Vagina (tissue), 2 donors: ENCODE measurements at regions not wholly inside any gene's neighbourhood (a gene's known extent, or its start where the extent isn't known, plus 50 kb on each side); places are given as distances from the start of the nearest gene placed in this dataset.
A peak's percentile ranks its signal among the peaks of the same experiment; 100 is the strongest.

Experiments used
- DNase-seq, 2 donors: peaks; one replicate each; pipeline ENCODE4 v3.0.0-alpha.2; 2017; ENCODE audit errors: extremely low spot score in 2 of 2
- H3K27ac ChIP-seq: fragments of 200-600 bp; sonication (generic); one replicate; pipeline ENCODE4 v1.5.1; 2019
- H3K27me3 ChIP-seq: fragments of 200-600 bp; sonication (generic); one replicate; pipeline ENCODE4 v1.5.1; 2019
- H3K36me3 ChIP-seq, 2 donors: fragments of 200-600 bp; sonication (generic); one replicate each; pipeline ENCODE4 v1.5.1; 2017 to 2019
- H3K4me1 ChIP-seq: fragments of 200-600 bp; sonication (generic); one replicate; pipeline ENCODE4 v1.5.1; 2019
- H3K4me3 ChIP-seq, 2 donors: fragments of 200-600 bp; sonication (generic); 1 replicate in 1 of 2; 2 replicates in 1 of 2; pipeline ENCODE4 v1.5.1; 2016 to 2019
- H3K9me3 ChIP-seq: fragments of 200-600 bp; sonication (generic); one replicate; pipeline ENCODE4 v1.5.1; 2019
- CTCF ChIP-seq, 3 experiments: fragments of 450-650 bp in 2 of 3; fragments of 200-600 bp in 1 of 3; sonication (generic) in 1 of 3; IDR thresholded peaks; one replicate each; pipeline ENCODE4 v1.5.1; 2017 to 2019; ENCODE audit warnings: antibody characterized with exemption in 3 of 3, mild to moderate bottlenecking in 2 of 3, moderate library complexity in 2 of 3
- POLR2A ChIP-seq, 2 donors: fragments of 450-650 bp; IDR thresholded peaks; one replicate each; pipeline ENCODE4 v1.6.1; 2017; ENCODE audit warnings: antibody characterized with exemption in 2 of 2, mild to moderate bottlenecking in 2 of 2, moderate library complexity in 2 of 2
- POLR2AphosphoS5 ChIP-seq, 2 donors: sonication (generic); formaldehyde crosslinking; IDR thresholded peaks; one replicate each; pipeline ENCODE4 v1.9.0; 2017; ENCODE audit warnings: antibody characterized with exemption in 2 of 2, mild to moderate bottlenecking in 2 of 2, low read depth in 1 of 2; ENCODE audit not compliant: insufficient read depth in 1 of 2
- intact Hi-C: fragments of 100-400 bp; cut with DNase I; formaldehyde crosslinking; loops from one replicate; pipeline ENCODE4 v1.15.1; 2023

- H3K36me3 ChIP-seq = no peaks in the 10 kb centered on the region
- no peaks in the 10 kb centered on the region for H3K27me3 ChIP-seq
- intact Hi-C loops = no loop called here
- H3K4me3 ChIP-seq = no peak overlapping the region
- no peak for DNase-seq
- TF ChIP-seq CTCF (IDR thresholded peaks at IDR 0.05) (no peak), POLR2A (IDR thresholded peaks at IDR 0.05) (no peak), POLR2AphosphoS5 (IDR thresholded peaks at IDR 0.05; ENCODE audit: insufficient read depth in 1 of 2, low read depth in 1 of 2) (no peak)
- no peak overlapping the region for H3K27ac ChIP-seq
- H3K9me3 ChIP-seq = no peaks in the 10 kb centered on the region
- no peaks in the 10 kb centered on the region for H3K4me1 ChIP-seq
Measured at GRCh38 chr6:148602136-148602535, 144.7 kb upstream of the UST start.

- peaks cover 6% of the 10 kb centered on the region for H3K4me1 ChIP-seq
- intact Hi-C loops = no loop called here
- no peak for DNase-seq
- no peaks in the 10 kb centered on the region for H3K36me3 ChIP-seq
- no peak overlapping the region for H3K27ac ChIP-seq
- no peak overlapping the region for H3K4me3 ChIP-seq
- TF ChIP-seq CTCF (IDR thresholded peaks at IDR 0.05) (no peak), POLR2A (IDR thresholded peaks at IDR 0.05) (no peak), POLR2AphosphoS5 (IDR thresholded peaks at IDR 0.05; ENCODE audit: insufficient read depth in 1 of 2, low read depth in 1 of 2) (no peak)
- no peaks in the 10 kb centered on the region for H3K27me3 ChIP-seq
- H3K9me3 ChIP-seq = no peaks in the 10 kb centered on the region
Measured at GRCh38 chr6:148608199-148608951, 138.5 kb upstream of the UST start.

GRCh38 chr6:148611213-148611612 is 135.6 kb upstream of the UST start:
- Histone ChIP-seq H3K36me3 (no peaks in the 10 kb centered on the region), H3K4me1 (peaks cover 6% of the 10 kb centered on the region), H3K4me3 (no peak overlapping the region), H3K27ac (peak overlapping the region; percentile 63), H3K9me3 (no peaks in the 10 kb centered on the region), H3K27me3 (no peaks in the 10 kb centered on the region)
- intact Hi-C loops = no loop called here
- DNase-seq = peak in 1 of 2 donors; percentile 91
- TF ChIP-seq POLR2A (IDR thresholded peaks at IDR 0.05) (no peak), POLR2AphosphoS5 (IDR thresholded peaks at IDR 0.05; ENCODE audit: insufficient read depth in 1 of 2, low read depth in 1 of 2) (peak in 1 of 2 donors; percentile 81)

- peak overlapping the region; percentile 63 for H3K27ac ChIP-seq
- TF ChIP-seq POLR2AphosphoS5 (IDR thresholded peaks at IDR 0.05; ENCODE audit: insufficient read depth in 1 of 2, low read depth in 1 of 2) (no peak), CTCF (IDR thresholded peaks at IDR 0.05) (no peak), POLR2A (IDR thresholded peaks at IDR 0.05) (no peak)
Measured at GRCh38 chr6:148612043-148612442, 134.8 kb upstream of the UST start.

GRCh38 chr6:148614602-148615001 is 132.2 kb upstream of the UST start:
- Histone ChIP-seq H3K27me3 (no peaks in the 10 kb centered on the region), H3K4me1 (peaks cover 6% of the 10 kb centered on the region), H3K4me3 (no peak overlapping the region), H3K27ac (no peak overlapping the region), H3K9me3 (no peaks in the 10 kb centered on the region), H3K36me3 (no peaks in the 10 kb centered on the region)
- no peak for DNase-seq
- no peak for TF ChIP-seq POLR2A (IDR thresholded peaks at IDR 0.05)
- no peak for TF ChIP-seq CTCF (IDR thresholded peaks at IDR 0.05)
- no peak for TF ChIP-seq POLR2AphosphoS5 (IDR thresholded peaks at IDR 0.05; ENCODE audit: insufficient read depth in 1 of 2, low read depth in 1 of 2)
- intact Hi-C loops = no loop called here

More at GRCh38 chr6:148612043-148612442, 134.8 kb upstream of the UST start:
- DNase-seq = no peak
- H3K4me1 ChIP-seq = peaks cover 6% of the 10 kb centered on the region
- no peaks in the 10 kb centered on the region for H3K9me3 ChIP-seq
- no peak overlapping the region for H3K4me3 ChIP-seq
- H3K36me3 ChIP-seq = no peaks in the 10 kb centered on the region
- no peaks in the 10 kb centered on the region for H3K27me3 ChIP-seq
- intact Hi-C loops = no loop called here
